UCSD-AML1 (cell line): ENCODE measurements at regions not wholly inside any gene's neighbourhood (a gene's known extent, or its start where the extent isn't known, plus 50 kb on each side); places are given as distances from the start of the nearest gene placed in this dataset.

Experiments
- DNase-seq: peaks from one replicate; lab custom pipeline; 2025; ENCODE audit not compliant: unreplicated experiment; lab: John Stamatoyannopoulos, UW

GRCh38 chr14:48473944-48474343 lies 798.5 kb upstream of the MDGA2 start:
- no peak for DNase-seq

- no peak for DNase-seq
Observed at GRCh38 chr14:48456051-48456450, 780.6 kb upstream of the MDGA2 start.

GRCh38 chr14:48454887-48455286 lies 779.5 kb upstream of the MDGA2 start:
- no peak for DNase-seq

- no peak for DNase-seq
Observed at GRCh38 chr14:48452437-48452995, 777.1 kb upstream of the MDGA2 start.

- DNase-seq, result no peak
Observed at GRCh38 chr14:48435221-48435620, 759.8 kb upstream of the MDGA2 start.

- DNase-seq, result no peak
Observed at GRCh38 chr14:48430805-48431204, 755.4 kb upstream of the MDGA2 start.

- no peak for DNase-seq
Observed at GRCh38 chr14:48429512-48429911, 754.1 kb upstream of the MDGA2 start.

- DNase-seq, result peak; percentile 3
Observed at GRCh38 chr14:48417715-48418500, 742.5 kb upstream of the MDGA2 start.

GRCh38 chr14:48401321-48401720 lies 725.9 kb upstream of the MDGA2 start:
- DNase-seq, result no peak

GRCh38 chr14:48398675-48399282 lies 723.4 kb upstream of the MDGA2 start:
- DNase-seq, result no peak

- no peak for DNase-seq
Observed at GRCh38 chr14:48391661-48392060, 716.3 kb upstream of the MDGA2 start.

- no peak for DNase-seq
Observed at GRCh38 chr14:48390346-48390745, 714.9 kb upstream of the MDGA2 start.

- no peak for DNase-seq
Observed at GRCh38 chr14:48384821-48385220, 709.4 kb upstream of the MDGA2 start.

- DNase-seq, result peak; percentile 4
Observed at GRCh38 chr14:48382961-48383360, 707.6 kb upstream of the MDGA2 start.

GRCh38 chr14:48378541-48378940 lies 703.1 kb upstream of the MDGA2 start:
- no peak for DNase-seq

GRCh38 chr14:48373981-48374380 lies 698.6 kb upstream of the MDGA2 start:
- no peak for DNase-seq

- DNase-seq, result no peak
Observed at GRCh38 chr14:48350971-48351370, 675.6 kb upstream of the MDGA2 start.

- no peak for DNase-seq
Observed at GRCh38 chr14:48349689-48350088, 674.3 kb upstream of the MDGA2 start.

GRCh38 chr14:48341069-48341468 lies 665.7 kb upstream of the MDGA2 start:
- no peak for DNase-seq

- DNase-seq, result no peak
Observed at GRCh38 chr14:48333221-48333920, 658.0 kb upstream of the MDGA2 start.

GRCh38 chr14:48331421-48331820 lies 656.0 kb upstream of the MDGA2 start:
- no peak for DNase-seq

GRCh38 chr14:48325486-48325885 lies 650.1 kb upstream of the MDGA2 start:
- no peak for DNase-seq
